ENCODE measurements at regions not wholly inside any gene's neighbourhood (a gene's known extent, or its start where the extent isn't known, plus 50 kb on each side); places are given as distances from the start of the nearest gene placed in this dataset.
"Not testable (repeated sequence)": the region's sequence is repeated elsewhere in the genome, so short reads cannot be mapped to it uniquely, and the experiment has no call there.

DNA sequence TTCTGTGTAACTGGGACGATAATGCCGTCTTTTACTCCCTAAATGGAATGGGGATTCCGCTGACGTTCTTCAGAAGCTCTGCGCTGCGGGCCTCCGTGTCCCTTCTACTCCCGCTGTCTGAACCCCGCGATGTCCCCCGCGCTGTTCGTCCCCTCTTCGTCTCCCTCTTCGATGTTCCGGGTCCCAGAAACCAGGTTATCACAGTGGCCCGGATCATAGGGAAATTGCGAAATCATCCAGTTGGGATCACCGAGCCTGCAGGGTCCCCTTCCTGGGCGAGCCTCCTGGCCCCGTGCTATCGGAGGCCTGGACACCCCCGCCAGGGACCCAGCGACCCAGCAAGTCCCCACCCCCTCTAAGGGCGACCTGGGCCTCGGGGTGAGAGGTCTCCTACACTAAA is 154.2 kb downstream of the PPIAL4G start:
- Mint-ChIP-seq H3K27me3 (ENCODE audit: insufficient read depth, low read depth) (peaks cover 4% of the 10 kb centered on the region), H3K9me3 (peaks cover 14% of the 10 kb centered on the region), H3K36me3 (no peaks in the 10 kb centered on the region), H3K4me1 (peaks cover 6% of the 10 kb centered on the region), H3K27ac (no peak overlapping the region), H3K4me3 (no peak overlapping the region)
- H3K27me3 ChIP-seq: no peaks in the 10 kb centered on the region
- no peak overlapping the region for H3K4me3 ChIP-seq
- no peaks in the 10 kb centered on the region for H3K79me2 ChIP-seq (ENCODE audit: low read depth)
- H4K20me1 ChIP-seq (ENCODE audit: low read depth): no peaks in the 10 kb centered on the region
- TF ChIP-seq EZH2 (IDR thresholded peaks at IDR 0.05) (no peak), EZH2phosphoT487 (IDR thresholded peaks at IDR 0.05) (no peak)
- TF ChIP-seq, protein P1, sequence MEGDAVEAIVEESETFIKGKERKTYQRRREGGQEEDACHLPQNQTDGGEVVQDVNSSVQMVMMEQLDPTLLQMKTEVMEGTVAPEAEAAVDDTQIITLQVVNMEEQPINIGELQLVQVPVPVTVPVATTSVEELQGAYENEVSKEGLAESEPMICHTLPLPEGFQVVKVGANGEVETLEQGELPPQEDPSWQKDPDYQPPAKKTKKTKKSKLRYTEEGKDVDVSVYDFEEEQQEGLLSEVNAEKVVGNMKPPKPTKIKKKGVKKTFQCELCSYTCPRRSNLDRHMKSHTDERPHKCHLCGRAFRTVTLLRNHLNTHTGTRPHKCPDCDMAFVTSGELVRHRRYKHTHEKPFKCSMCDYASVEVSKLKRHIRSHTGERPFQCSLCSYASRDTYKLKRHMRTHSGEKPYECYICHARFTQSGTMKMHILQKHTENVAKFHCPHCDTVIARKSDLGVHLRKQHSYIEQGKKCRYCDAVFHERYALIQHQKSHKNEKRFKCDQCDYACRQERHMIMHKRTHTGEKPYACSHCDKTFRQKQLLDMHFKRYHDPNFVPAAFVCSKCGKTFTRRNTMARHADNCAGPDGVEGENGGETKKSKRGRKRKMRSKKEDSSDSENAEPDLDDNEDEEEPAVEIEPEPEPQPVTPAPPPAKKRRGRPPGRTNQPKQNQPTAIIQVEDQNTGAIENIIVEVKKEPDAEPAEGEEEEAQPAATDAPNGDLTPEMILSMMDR (IDR thresholded peaks at IDR 0.05): no peak
- no peak overlapping the region for H2AFZ ChIP-seq (replicated peaks)
- H3K9ac ChIP-seq: no peak overlapping the region
- no peak overlapping the region for H3K4me2 ChIP-seq
- peaks cover 6% of the 10 kb centered on the region for H3K4me1 ChIP-seq
- H3K27ac ChIP-seq: no peak overlapping the region
- DNase-seq (ENCODE audit: low spot score): no peak
- H3K36me3 ChIP-seq: no peaks in the 10 kb centered on the region
- peaks cover 11% of the 10 kb centered on the region for H3F3A ChIP-seq (ENCODE audit: low read depth)
- no peaks in the 10 kb centered on the region for H3K9me3 ChIP-seq (ENCODE audit: low read depth)

DNA sequence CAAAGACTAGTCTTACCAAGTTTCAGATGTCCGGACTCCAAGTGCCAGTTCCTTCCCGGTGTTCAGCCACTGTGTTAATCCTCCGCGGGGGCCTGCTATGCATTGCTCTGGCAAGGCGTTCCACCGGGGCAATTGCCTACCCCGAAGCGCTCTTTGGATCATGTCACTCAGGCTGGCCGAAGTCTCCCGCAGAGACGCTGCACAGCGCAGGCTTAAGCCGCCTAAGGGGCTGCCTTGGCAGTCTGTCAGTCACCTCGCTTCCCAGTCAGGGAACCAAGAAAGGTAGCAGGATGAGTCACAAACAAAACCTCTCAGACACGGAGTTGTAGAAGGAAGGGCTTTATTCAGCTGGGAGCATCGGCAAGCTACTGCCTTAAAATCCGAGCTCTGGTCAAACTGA is 158.1 kb downstream of the PPIAL4G start:
- DNase-seq (ENCODE audit: low spot score): not testable (repeated sequence)

DNA sequence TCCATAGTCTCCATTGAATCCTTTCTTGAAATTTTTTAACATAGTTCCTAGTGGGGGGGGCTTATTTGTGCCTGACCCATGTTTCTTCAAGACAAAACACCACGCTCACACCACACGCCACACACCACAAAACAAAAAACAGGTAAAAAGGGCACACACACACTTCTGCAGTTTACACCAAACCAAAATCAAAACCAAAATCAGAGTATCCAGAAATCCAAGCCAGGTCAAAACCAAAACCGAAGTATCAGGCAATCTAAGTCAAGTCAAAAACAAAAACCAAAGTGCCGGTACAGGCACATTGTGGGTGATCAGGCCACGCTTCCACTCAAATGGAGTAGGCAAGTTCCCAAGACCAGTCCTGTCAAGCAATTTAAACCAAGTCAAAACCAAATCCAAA is 158.6 kb downstream of the PPIAL4G start:
- not testable (repeated sequence) for H3K9me3 ChIP-seq (ENCODE audit: low read depth); H3K4me1 Mint-ChIP-seq; H3K27me3 Mint-ChIP-seq (ENCODE audit: insufficient read depth, low read depth); H3K9me3 Mint-ChIP-seq; H3K36me3 Mint-ChIP-seq; H3K27me3 ChIP-seq; H3K9ac ChIP-seq; H3K4me3 ChIP-seq; H3K4me3 Mint-ChIP-seq; H4K20me1 ChIP-seq (ENCODE audit: low read depth); H3K4me2 ChIP-seq; H3K27ac ChIP-seq; H3K4me1 ChIP-seq; H3F3A ChIP-seq (ENCODE audit: low read depth); DNase-seq (ENCODE audit: low spot score); H3K36me3 ChIP-seq; H2AFZ ChIP-seq (replicated peaks); H3K79me2 ChIP-seq (ENCODE audit: low read depth); H3K27ac Mint-ChIP-seq

More for the DNA sequence above, 158.1 kb downstream of the PPIAL4G start:
- H3K36me3 ChIP-seq; H3K79me2 ChIP-seq (ENCODE audit: low read depth); H3K9me3 ChIP-seq (ENCODE audit: low read depth); H3K4me3 ChIP-seq; H2AFZ ChIP-seq (replicated peaks); H3K27ac Mint-ChIP-seq; H3F3A ChIP-seq (ENCODE audit: low read depth); H3K9ac ChIP-seq; H3K27me3 Mint-ChIP-seq (ENCODE audit: insufficient read depth, low read depth); H3K4me1 Mint-ChIP-seq; H3K27me3 ChIP-seq; H4K20me1 ChIP-seq (ENCODE audit: low read depth); H3K4me2 ChIP-seq; H3K4me3 Mint-ChIP-seq; H3K36me3 Mint-ChIP-seq; H3K27ac ChIP-seq; H3K4me1 ChIP-seq: not testable (repeated sequence)
- peaks cover 11% of the 10 kb centered on the region for H3K9me3 Mint-ChIP-seq

DNA sequence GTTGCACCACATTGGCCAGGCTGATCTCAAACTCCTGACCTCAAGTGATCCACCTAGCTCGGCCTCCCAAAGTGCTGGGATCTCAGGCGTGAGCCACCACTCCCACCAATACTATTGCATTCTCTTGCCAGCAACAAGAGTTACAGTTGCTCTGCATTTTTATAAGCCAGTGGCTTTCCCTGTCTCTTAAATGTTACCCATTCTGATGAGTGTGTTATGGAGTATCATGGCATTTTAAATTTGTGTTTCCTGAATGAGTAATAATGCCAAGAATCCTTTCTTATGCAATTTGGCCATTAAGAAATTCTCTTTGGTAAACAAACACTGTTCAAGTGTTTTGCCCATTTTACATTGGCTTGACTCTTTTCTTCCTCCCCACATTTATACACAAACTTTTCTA is 163.0 kb downstream of the PPIAL4G start:
- peaks cover 25% of the 10 kb centered on the region for H3K27me3 ChIP-seq
- peaks cover 19% of the 10 kb centered on the region for H3K9me3 Mint-ChIP-seq
- not testable (repeated sequence) for H3K27ac ChIP-seq; H3K79me2 ChIP-seq (ENCODE audit: low read depth); H3K9ac ChIP-seq; H3K4me3 ChIP-seq; H3K4me1 Mint-ChIP-seq; H3K4me1 ChIP-seq; H3K4me3 Mint-ChIP-seq; H3K27ac Mint-ChIP-seq; H3K4me2 ChIP-seq; H2AFZ ChIP-seq (replicated peaks); H3K36me3 ChIP-seq; H3F3A ChIP-seq (ENCODE audit: low read depth); H3K27me3 Mint-ChIP-seq (ENCODE audit: insufficient read depth, low read depth); DNase-seq (ENCODE audit: low spot score); H4K20me1 ChIP-seq (ENCODE audit: low read depth); H3K9me3 ChIP-seq (ENCODE audit: low read depth); H3K36me3 Mint-ChIP-seq

DNA sequence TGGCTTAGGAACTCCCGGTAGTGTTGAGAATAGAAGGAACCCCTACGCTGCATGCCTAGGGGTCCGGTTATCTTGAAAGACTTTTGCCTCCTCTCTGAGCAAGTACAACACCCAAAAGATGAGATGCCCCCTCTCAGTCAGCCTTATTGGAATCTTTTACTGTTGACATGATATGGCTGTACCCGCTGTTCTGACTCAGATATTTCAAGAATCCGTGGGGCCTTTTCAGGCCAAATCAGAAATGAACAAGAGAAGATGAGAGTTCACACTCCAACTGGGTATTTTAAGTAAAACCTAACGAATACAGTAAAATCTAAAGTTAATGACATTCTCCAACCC is 164.2 kb downstream of the PPIAL4G start:
- H3K4me3 ChIP-seq: peak overlapping the region; percentile 33

More for the DNA sequence above, 164.2 kb downstream of the PPIAL4G start:
- H3K4me1 Mint-ChIP-seq: peaks cover 4% of the 10 kb centered on the region
- Histone ChIP-seq H2AFZ (replicated peaks) (peak overlapping the region; percentile 12), H3K27ac (no peak overlapping the region), H3K79me2 (ENCODE audit: low read depth) (no peaks in the 10 kb centered on the region), H3K27me3 (peaks cover 25% of the 10 kb centered on the region), H3F3A (ENCODE audit: low read depth) (no peaks in the 10 kb centered on the region), H3K9me3 (ENCODE audit: low read depth) (no peaks in the 10 kb centered on the region), H3K4me2 (peak overlapping the region; percentile 69), H3K9ac (no peak overlapping the region), H4K20me1 (ENCODE audit: low read depth) (no peaks in the 10 kb centered on the region), H3K4me1 (no peaks in the 10 kb centered on the region), H3K36me3 (no peaks in the 10 kb centered on the region)
- peak overlapping the region; percentile 52 for H3K4me3 Mint-ChIP-seq
- H3K9me3 Mint-ChIP-seq: peaks cover 23% of the 10 kb centered on the region
- no peaks in the 10 kb centered on the region for H3K36me3 Mint-ChIP-seq
- H3K27ac Mint-ChIP-seq: no peak overlapping the region
- no peak for DNase-seq (ENCODE audit: low spot score)
- H3K27me3 Mint-ChIP-seq (ENCODE audit: insufficient read depth, low read depth): peaks cover 10% of the 10 kb centered on the region
- TF ChIP-seq EZH2 (IDR thresholded peaks at IDR 0.05) (no peak), EZH2phosphoT487 (IDR thresholded peaks at IDR 0.05) (no peak)
- TF ChIP-seq, protein P1 (IDR thresholded peaks at IDR 0.05): no peak

Measured in neural progenitor cell (in vitro differentiated cells).